Activated CD4-positive, alpha-beta T cell treated with anti-CD3 and anti-CD28 coated beads, Interleukin-2, amount 50 U/mL, for 16 hours (primary cell): ENCODE measurements at regions not wholly inside any gene's neighbourhood (a gene's known extent, or its start where the extent isn't known, plus 50 kb on each side); places are given as distances from the start of the nearest gene placed in this dataset.

Experiments
- DNase-seq: peaks from one replicate; pipeline ENCODE4 v3.0.0-alpha.2; 2020

DNA sequence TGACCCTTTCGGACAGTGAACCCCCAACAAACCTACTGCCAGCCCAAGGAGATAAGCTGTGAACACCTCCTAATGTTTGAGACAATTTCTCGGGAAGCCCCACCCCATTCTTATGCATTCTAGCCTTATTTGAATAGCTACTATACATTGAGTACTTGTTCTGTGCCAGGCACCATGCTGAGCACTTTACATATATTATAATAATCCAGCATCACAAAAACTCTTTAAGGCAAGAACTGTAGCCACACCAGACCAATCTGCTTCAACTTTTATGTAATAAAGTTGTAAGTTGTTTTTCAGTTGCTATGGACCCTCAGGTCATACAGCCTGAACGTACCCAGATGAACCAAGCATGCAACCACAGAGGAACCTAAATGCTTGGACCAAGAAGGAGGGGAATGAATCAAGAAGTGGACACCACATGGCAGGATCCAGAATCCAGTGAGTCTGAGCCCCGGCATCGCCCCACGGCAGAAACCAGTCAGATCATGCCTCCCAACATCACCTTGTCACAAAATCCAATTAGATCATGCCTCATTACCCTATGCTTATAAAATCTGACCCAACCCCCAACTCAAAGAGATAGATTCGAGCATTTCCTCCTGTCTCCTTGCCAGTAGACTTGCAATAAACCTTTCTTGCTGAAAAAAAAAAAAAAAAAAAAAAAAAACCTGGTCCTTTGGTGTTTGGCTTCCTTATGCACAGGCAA is 225.0 kb downstream of the QDPR start:
- no peak for DNase-seq

DNA sequence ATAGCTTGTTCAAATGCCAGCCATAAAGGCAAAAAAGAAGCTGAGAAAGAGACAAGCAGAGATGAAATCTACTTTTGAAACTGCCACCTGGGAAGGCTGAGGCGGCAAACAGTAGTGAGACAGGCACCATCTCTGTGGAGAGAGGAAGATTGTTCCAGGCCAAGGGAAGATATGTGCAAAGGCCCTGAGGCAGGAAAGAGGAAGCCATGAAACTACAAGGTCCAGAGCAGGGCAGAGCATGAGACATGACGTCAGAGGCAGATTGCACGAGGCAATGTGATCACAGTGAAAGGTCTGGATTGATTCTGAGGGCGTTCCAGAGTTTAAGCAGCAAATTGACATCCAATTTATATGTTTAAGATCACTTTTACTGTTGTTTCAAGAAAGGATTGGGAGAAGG is 226.1 kb downstream of the QDPR start:
- no peak for DNase-seq

DNA sequence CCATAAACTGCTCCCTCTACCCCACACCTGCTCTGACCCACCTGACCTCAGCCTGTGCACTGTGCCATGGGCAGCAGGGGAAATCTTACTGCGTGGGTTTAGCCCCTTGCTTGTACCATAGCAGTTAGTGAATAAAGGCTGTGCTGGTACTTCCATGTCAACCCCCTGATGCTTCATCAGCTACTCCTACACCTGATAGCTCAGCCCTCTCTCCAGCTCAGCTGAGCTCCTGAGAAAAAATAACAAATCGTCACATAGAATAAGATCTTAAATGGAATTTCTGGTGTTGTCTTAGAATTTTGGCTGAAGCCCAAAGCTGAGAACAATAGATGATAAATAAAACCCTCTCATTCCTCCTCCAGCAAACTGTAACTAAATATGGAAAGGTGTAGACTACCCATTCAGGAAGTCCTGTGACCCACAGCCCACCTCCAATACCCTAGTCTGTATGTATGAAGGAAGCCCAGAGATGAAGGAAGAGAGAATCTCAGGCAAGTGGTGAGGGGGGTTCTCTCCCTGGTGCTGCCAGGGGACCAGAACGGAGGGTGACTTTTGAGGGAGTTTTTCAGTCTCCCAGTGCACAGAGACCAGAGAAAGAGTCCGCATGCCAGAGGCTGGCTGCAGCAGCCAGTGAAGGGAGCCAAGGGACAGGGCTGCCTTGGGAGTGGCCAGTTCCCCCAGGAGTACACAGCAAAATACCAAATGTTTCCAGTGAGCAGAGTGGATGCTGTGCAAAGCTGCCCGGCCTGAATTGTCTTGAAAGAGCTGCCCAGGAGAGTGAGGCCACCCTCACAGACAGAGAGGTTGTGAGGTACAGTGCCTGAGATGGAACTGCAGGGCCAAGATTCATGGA is 227.3 kb downstream of the QDPR start:
- DNase-seq: no peak

DNA sequence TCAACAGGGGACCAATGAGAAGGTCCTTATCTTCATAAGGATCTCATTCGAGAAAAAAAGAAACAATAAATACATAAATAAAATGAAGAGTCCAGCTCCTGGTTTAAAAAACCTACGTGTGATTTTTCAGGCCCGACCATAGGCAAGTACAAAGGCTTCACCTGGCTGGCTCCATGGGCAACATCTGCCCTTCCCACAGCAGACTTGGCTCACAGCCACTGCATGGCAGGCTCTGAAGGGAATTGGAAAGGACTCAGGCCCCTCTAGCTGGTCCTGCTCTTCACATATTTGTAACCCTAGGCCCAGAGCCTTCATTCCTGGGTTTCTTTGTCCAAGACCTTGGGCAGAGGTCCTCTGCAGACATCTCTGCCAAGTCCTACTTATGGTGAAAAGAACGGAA is 228.1 kb downstream of the QDPR start:
- no peak for DNase-seq

DNA sequence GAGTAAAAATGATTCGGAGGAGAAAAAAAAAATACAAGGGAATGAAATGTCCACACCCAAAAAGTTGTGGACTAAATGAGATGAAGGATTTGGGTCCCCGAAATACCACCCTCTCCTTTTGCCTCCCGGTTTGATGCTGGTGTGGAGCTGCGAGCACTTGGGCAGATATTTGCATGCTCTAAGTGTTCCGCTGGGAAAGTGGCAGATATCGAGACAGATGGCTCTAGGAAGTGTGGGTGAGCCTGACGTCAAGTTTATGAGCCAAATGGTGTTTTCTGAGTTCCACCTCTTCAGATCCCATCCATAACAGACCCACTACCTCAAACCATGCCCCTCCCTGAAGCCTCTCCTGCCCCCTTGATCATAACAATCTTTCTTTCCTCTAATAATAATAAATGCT is 228.6 kb downstream of the QDPR start:
- no peak for DNase-seq

DNA sequence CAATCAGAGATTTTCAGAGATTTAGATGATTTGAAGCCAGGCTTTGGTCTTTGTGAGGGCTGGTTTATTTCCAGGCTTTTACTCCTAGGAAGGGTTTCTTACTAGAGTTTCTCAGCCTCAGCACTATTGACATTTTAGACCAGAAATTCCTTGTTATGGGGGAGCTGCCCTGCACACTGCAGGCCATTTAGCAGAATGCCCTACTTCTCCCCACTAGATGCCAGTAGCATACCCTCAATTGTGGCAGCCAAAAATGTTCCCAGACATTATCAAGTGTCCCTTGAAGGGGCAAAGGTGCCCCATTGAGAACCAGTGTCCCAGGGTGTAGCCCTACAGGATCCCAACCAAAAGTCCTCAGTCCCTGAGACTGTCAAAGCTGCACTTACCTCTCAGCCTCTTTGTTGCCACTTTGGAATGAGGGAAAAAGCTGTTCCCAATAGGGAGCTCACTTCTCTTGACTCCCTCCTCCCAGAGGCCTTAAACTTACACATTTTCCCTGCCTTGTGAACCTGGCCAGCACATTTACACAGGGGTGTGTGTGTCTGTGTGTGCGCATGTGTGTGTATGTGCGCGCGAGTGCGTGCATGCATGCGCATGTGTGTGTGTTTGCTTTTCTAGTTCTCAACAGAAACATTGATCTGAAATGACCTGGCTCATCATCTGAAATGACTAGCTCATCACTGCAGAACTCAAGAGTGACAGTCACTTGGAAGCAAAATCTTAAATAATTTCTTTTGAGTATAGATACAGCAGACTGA is 231.4 kb downstream of the QDPR start:
- no peak for DNase-seq

DNA sequence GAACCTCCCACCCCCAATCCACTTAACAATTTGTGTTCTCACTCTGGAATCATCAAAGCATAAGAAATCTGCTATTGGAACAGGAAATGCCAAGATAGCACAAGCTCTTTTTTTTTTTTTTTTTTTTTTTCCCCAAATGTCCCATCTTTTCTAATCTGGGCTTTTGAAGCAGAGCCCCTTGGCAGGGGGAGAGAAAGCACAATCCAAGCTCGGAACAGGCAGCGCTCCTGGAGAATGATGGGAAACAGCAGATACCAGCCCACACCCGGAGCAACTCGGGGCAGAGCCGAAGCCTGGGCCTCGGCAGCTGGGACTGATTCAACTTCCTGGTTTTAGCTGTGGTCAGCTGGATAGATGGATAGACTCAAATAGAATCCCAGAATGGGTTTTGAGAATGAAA is 235.1 kb downstream of the QDPR start:
- DNase-seq: no peak

DNA sequence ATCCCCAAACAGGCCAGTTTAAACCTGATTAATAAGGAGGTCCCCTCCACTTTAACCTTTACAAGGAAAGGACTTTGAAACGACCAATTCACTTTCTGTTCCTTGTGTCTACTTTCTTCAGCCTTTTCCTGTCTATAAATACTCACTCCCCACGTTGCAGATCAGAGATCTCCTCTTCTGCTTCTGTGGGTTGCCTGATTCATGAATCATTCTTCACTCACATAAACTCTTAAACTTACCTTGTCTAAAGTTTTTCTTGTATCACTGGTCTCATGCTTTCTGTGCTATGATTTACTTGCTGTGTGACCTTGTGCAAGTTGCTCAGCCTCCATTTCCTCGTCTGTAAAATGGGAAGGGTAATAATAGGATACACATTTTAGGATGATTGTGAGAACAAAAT is 236.1 kb downstream of the QDPR start:
- no peak for DNase-seq

DNA sequence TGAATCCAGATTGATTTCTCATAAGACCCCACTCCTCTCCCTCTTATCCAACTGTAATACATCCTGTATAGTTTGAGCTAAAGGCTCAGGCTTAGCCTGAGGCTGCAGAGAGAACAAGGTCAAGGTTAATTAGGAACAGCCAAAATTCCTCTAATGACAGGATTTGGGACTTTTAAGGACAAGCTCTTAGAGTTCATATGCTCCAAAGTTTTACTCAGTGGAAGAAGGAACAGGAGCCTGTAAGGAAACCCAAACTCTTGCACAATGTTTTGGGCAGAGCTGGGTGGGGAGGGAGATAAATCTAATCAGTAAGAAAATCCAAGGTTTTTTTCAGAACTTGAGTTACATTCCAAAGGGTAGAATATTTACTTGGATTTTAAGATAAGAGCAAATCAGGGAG is 238.8 kb downstream of the QDPR start:
- DNase-seq: no peak

DNA sequence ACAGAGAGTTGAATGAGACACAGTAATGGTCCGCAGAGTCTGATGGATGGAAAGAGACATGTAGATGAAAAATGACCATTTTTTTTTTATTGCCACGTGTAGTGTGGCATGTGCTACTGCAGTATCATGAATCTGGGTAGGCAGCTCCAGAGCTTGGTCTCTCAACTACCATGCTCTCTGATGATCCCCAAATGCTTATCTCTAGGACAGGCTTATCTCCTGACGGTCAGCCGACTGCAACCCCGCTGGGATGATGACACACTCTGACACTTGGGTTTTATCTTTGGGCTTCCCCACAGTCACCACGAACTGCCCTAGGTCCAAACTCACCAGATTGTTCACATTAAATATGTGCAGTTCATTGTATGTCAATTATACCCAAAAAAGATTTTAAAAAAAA is 239.7 kb downstream of the QDPR start:
- no peak for DNase-seq

DNA sequence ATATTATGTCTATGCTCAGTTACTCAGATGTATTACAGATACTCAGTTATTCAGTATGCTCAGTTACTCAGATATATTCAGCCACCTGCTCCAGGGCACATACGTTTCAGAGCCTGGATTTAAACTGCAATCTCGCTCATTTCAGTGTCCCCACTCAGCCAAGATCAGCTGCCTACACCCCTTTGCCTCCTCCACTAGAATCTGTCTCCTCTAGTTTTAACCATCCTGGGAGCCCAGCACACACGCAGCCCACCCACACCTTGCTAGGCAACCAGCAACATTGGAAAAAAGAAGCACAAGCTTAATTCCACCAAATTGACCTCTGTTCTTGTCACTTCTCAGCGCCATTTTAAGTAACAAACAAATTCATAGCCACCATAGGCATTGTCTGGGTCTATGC is 246.2 kb downstream of the QDPR start:
- DNase-seq: no peak

DNA sequence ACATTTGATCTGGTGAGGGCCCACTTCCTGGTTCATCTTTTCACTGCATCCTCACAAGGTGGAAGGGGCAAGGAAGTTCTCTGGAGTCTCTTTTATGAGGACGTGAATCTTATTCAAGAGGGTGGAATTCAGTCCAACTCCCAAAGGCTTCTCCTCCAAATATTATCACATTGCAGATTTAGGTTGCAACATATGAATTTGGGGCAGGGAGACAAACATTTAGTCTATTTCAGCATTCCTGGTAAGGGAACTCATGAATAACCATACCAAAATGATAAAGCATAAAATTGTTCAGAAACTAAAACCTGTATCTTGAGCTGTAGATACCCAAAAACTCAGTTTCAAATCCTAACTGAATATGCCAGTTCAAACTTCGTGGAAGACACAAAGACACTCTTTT is 246.8 kb downstream of the QDPR start:
- DNase-seq: no peak

DNA sequence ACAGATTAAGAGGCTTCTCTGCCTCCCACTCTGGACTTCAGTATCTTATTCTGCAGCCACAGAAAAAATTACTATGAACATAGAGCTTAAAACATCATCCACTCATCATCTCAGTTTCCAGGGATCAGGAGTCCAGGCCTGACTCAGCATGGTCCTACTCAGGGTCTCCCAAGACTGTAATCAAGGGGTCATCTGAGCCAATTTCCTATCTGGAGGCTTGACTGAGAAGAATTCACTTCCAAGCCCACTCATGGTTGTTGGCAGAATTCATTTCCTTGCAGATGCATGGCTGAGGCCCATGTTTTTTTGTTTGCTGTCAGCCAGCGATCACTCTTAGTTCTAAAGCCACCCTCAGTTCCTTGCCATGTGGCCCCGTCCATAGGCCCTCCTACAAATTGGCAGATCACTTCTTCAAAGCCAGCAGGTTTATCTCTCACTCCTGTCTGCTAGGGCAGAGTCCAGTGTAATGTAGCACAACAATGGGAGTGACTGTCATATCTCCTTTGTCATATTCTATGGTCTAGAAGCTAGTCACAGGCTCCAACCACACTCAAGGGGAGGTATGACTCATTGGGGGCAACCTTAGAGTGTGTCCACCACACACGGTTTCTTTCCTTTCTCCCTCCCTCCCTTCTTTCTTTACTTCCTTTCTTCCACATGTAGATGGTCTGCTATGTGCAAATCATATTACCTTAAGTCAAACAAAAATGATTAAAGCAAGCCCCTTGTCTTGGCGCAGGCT is 251.6 kb downstream of the QDPR start:
- no peak for DNase-seq

DNA sequence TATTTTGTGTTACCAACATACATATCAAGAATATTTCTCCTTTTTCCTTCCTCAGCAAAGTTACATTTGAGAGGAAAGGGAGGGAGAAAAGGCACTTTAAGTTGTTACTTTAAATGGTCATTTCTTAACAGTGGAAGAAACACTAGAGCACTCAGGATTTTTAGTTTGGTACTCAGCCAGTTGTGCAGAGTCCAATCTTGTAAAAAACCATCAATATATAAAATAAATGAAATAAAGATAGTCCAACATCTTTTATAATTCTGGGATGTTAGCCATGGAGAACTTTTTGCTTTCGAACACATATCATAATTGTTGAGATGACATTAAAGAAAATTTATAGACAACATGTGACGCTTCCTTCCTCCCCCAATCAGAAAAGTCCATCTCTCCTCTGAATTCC is 253.8 kb downstream of the QDPR start:
- DNase-seq: no peak

DNA sequence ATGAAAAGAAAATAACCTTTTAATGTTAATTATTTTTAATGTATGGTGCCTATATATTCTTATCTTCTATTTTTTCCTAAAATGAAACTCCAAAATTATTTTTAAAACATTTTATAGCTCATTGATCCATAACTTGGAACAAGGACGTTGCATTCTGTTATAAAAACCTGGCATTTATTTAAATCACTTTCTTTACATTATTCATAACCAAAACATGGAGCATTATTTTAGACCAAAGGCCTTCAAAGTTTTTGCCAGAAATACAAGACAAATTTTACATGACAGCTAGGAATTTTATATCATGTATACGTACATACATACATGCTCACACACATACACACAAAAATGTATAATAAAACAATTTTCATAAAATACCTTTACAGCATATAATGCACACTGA is 259.8 kb downstream of the QDPR start:
- DNase-seq: no peak

DNA sequence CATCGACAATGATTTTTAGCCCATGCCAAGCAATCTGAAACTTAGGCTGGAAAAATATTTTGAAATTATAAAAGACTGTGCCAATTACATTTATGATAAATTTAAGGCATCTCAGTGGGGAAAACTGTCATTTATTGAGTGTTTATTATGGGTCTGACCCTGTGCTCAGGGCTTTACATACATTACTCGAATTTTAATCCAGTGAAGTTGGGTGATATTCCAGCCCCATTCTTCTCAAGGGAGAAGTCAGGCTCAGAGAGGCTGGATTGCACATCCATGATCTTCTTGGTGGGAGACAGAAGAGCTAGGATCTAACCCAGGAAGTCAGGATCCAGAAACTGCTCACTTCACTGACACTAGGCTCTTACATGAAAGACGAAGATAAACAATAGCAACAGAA is 260.8 kb downstream of the QDPR start:
- DNase-seq: no peak

DNA sequence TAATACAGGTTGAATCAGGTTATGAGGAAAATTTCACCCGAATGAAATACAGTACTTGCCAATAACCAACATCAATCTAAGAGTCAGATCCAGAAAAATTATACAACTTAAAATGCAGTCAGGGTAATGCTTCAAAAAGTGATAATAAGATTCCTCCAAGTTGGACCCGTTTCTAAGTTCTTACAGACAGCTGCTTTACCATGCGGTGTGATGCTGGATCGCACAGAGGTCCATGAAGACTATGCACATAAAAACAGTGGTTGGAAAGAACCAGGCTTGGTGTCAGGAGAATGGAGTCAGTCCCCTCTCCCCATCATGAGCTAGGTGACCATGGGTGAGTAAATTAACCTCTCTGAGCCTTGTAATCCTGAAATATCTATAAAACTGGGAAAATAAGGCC is 261.3 kb downstream of the QDPR start:
- no peak for DNase-seq

DNA sequence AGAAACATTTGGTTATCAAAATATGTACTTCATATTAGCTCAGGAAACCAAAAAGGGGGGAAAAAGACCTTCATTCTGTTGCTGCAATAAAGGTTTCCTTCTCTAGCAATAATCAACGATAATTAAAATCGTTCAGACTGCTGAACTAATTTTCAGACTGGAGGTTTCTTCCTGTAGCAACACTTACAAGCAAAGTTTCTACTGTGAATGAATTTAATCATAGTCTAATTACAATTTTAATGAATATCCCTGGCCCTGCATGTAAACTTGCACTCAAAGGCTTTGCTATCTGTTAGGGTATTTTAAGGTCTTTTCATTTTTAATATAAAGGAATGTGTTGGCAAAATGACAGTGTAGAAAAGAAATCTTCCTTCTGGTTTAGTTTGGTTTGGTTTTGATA is 265.2 kb downstream of the QDPR start:
- no peak for DNase-seq

DNA sequence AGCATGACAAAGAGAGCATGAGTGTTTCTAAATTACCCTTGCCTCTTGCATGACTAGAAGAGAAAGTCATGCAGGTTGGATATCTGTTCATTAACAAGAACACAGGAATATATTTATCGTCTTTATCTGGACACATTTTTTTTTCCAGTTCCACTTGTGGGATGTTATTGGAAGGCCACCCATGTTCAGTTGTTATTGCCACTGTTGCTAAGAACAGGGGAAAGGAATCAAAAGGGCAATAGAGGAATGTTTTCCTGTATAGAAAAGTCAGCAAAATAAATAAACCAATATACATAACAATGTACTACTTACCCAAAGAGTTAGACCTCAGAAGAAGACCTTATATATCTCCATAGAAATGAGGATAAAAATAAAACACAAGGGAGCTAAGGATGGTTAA is 270.1 kb downstream of the QDPR start:
- DNase-seq: no peak

DNA sequence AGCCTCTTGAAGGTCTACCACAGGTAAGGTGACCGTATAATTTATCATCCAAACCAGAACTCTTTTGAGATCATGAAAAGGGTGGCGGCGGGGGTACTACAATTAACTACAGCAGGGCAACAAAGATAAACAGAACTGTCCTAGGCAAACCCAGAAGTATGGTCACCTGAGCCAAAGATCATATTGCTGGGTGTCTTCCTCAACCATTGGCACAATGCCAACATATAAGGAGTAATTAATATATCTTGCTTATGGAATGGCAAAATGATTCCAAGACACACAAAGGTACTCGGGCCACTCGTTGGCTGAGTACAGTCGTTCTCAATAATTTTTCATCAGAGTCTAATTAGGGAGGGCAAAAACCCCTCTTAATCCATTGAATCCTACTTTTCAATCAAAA is 273.3 kb downstream of the QDPR start:
- no peak for DNase-seq

DNA sequence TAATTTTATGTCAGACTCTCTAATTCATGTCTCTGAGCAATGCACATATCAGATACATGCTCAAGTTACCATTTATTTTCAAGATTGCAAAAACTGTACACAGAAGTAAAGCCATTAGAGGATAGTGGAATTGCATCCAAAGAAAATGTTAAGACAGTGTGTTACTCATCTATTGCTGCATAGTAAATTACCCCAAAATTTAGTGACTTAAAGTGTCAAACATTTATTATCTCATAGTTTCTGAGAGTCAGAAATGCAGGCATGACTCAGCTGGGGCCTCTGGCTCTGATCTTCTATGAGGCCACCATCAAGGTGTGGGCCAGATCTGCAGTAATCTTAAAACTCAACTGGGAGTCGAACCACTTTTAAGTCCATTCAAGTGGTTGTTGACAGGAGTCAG is 275.2 kb downstream of the QDPR start:
- DNase-seq: no peak

DNA sequence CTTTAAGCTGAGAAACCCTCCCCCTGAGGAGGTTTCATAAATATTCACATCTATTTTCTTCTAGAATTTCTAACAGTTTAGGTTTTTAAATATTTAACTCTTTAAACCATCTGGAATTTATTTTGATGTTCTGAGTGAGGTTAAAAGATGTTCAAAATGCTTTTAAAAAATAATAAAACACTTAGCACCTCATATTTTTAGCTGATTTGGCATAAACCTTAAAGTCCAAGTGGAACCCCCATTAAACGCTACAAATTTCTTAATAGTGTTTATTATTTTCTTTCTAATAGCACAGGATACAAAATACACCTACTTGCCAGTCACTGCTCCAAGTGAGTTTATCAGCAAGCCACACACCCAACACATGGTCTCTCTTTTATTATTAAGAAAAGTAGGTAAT is 277.2 kb downstream of the QDPR start:
- no peak for DNase-seq

DNA sequence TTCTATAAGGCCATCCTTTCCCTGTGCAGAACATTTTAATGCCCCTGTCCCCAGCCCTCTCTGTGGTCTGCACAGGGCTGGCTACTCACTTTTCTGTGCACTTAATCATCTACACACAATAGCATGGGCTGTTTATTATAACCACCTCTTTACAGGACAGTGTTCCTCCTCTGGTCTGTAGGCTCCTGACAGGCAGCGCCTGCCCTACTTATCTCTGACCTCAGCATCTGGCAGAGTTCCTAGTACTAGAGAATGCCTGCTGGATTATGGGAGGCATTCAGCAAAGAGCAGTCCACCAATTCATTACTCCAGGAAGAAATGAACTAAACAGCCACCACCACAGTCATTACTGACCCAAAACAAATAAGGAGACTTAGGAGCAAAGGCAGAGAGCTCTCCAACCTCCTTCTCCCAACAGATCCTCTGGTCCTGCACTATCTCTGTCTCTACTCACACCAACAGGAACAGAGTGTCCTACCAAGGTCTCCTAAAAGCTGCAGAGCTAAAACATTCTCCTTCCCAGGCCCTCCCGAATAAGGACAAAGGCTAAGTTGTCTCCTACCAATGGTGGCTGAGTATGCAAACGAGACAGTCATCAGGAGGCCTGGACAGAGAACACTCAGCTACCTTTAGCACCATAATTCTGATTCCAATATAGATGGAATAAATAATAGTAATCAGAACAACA is 279.2 kb downstream of the QDPR start:
- no peak for DNase-seq
